CD4-positive, alpha-beta T cell treated with Interleukin-21 for 1 hour (primary cell): ENCODE measurements at regions not wholly inside any gene's neighbourhood (a gene's known extent, or its start where the extent isn't known, plus 50 kb on each side); places are given as distances from the start of the nearest gene placed in this dataset.

ENCODE experiments used
- DNase-seq: peaks from one replicate; pipeline ENCODE4 v3.0.0-alpha.2; 2020

DNA sequence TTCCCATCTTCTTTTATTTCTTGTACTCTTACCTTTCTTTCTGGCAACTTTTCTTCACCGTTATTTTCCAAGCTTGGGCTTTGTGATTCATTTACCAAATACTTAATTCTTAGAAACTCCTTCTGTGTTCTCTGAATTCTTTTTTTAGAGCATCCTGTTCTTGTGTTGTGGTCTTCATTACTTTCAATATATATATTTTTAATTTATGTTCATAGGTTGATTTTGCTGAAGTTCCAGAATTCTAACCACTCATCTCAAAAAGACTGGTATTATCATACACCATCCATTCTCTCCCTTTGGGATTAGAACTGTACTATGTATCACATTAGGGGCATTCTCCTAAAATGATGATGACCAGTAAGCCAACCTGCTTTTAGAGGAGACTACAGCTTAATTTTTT, 362.3 kb upstream of the CBLB start:
- no peak for DNase-seq

- DNase-seq: no peak
These were observed 364.1 kb upstream of the CBLB start for GRCh38 chr3:106232956-106233355.

- no peak for DNase-seq
These were observed 370.4 kb upstream of the CBLB start for GRCh38 chr3:106239195-106239697.

DNA sequence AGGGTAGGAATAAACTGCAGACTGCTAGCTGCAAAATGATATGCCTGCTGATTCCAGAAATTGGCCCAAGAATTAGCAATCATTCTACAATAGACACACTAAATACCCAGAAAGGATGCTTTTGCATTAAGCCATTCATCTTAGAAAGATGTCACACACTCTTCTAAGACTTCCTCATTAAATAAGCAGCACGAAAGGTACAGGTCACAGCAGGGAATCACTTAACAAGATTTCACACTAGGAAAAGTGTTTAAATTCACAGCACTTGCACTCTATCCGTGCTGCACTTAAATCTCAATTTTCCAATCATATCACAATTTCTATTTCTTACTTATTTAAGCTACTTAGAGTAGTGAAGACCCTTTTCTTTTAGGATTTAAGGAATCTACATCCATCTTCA, 372.8 kb upstream of the CBLB start:
- no peak for DNase-seq

- DNase-seq: no peak
These were observed 374.0 kb upstream of the CBLB start for GRCh38 chr3:106242781-106243180.

DNA sequence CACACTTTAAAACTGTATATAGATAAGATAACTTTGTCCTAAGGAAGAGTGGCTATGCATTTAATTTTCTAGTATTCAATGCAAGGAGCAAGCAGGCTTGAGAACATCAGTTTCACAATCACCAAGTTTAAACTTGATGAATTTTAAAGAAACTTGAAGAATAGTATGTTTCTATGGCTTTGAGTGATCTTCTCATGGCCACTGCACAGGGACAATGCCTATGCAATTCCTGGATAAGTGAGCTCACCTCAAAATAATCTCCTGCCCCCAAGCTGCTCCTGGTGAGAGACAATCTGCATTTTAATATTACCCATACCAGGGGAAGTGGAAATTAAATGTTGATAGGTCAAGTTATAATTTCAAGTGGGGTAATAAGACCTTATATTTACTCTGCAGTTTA, 376.6 kb upstream of the CBLB start:
- DNase-seq: no peak

DNA sequence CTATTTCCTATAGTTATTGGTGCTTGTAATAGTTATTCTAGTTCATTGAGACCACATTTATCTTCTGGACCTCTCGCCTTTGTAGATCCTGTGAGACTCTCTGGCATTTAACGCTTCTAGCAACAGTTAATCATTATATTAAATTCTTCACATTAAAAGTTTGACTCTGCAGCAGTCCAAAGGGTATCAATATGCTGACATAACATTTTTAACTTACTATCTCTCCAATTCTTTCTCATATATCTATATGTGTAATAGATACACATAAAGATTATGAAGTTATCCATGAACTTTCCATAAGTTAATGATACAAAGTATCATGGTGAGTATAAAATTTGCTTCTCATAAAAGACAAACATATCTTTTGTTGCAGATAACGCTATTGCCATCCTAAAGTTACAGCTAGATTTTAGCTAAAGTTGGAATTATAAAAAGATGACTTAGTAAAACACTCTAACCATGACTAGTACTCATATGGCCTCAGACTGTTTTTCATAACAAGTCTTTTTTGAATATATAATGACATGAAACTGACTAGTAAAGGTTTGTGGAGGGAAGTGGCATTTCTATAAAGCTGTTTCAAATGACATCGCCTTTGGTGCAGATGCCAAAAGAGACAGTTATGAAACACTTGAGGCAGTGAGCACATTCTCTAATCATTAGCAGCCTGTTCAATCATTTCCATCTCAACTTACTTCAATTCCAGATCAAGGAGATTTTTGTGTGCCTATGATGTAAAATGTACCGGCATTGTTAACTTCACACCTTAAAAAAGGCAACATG, 379.3 kb upstream of the CBLB start:
- no peak for DNase-seq

- no peak for DNase-seq
These were observed 380.3 kb upstream of the CBLB start for GRCh38 chr3:106249159-106249558.

- no peak for DNase-seq
These were observed 381.2 kb upstream of the CBLB start for GRCh38 chr3:106249981-106250380.

DNA sequence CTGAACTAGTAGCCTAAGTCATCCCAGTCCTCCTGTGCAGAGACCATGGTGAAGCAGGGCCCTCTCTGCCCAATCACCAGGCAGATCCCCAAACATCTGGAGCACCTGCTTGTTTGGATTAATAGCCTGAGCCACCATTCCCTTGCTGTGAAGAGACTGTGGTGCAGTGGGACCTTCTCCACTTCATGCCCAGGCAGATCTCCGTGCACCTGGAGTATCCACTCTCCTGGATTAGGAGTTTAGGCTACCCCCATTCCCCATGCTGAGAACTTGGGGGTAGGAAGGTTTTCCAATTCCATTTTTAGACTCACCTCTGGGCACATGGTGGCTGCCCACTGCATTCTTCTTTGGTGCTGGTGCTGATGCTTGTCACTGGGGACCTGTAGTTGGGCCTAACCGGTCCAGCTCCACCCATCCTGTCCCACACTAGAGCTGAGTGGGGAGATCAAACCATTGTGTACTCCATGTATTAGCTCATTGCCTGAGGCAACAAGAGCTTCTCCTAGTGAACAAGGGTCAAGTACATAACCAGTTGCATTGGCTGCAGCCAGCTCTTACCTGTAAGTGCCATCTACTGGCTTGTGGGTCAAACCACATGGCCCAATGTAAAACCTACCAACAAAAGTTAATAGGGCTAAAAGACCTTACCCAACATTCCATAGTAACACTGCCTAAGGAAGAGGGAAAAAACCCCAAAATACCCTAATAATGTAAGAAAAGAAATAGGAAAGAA, 382.5 kb upstream of the CBLB start:
- DNase-seq: no peak

DNA sequence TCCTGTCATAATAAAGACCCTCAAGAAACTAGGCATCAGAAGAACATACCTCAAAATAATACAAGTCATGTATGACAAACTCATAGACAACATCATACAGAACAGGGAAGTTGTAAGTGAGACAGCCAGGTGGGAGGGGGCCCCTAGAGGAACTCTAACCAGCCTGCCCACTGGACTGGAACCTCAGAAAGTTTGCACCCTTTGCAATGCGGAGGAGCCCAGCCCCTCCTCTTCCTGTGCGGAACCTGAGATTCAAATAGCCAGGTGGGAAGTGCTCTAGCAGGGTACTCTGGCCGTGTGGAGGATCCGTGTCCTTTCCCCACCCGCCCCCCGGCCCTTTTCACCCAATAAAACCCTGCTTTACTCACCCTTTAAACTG, 387.0 kb upstream of the CBLB start:
- no peak for DNase-seq

DNA sequence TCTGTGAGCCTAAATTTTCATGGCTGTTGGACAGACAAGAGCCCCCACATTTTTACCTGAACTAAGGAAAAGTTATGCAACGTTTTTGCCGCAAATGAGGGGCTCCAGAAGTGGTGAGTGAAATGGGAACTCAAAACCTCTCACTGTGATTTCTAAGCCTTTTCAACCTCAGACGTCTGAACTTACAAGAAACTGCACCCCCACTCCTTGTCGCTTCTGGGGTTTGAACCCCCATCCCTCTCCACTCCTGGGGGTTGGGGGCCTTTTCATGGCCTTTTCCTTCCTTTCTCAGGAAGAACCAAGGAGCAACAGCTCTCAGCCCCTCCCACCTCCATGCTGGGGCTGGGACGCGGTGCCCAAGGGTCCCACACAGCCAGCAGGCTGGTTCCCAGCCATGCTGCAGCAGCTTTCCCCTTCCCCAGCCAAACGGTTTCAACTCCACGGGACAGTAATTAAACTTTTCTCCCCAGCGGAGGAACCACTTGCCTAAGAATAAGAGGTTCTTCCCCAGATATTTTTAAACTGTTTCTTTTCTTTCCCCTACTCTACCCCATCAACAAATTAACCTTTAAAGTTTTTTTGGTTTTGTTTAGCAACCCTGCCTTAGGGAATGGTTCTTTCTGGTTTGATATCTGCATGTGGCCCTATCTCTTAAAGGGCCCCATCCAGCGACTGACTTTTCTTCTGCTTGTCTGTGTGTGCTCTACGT, 387.6 kb upstream of the CBLB start:
- DNase-seq: no peak

- no peak for DNase-seq
These were observed 388.4 kb upstream of the CBLB start for GRCh38 chr3:106257172-106257571.

GRCh38 chr3:106261396-106261795, 392.6 kb upstream of the CBLB start:
- DNase-seq: no peak

- DNase-seq: no peak
These were observed 393.3 kb upstream of the CBLB start for GRCh38 chr3:106261915-106262683.

DNA sequence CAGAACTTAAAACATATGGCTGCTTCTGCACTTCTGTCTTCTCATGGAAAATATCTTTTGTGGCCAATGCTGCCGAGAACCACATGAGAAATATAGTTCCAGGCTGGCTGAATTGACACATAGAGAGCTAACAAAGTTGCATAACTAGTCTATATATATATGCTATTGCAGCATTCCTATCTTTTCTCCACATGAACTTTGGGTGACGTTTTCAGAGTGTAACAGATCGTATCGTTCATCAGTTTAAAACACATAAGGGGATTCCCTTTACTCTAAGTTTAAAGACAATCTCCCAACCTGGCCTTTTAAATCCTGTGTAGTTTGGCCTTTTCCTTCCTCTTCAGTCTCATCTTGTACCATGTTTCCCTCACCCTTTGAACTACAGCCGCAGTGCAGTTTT, 394.2 kb upstream of the CBLB start:
- no peak for DNase-seq

DNA sequence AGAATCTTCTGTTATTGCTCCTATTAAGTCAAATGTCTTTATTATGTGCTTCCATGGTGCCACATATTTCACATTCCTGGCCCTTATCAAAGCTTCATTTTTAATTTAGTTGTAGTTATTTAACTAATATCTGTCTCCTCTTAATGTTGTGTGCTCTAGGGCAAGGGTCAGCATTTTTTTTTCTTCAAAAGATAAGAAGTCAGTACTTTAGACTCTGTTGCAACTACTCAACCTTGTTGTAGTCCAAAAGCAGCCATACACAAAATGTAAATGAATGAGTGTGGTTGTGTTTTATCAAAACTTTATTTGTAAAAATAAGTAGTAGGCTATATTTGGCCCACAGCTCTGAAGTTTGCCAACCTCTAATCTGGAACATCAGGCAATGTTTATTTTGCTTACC, 394.7 kb upstream of the CBLB start:
- no peak for DNase-seq

GRCh38 chr3:106265704-106266103, 396.9 kb upstream of the CBLB start:
- no peak for DNase-seq

- DNase-seq: no peak
These were observed 399.9 kb upstream of the CBLB start for GRCh38 chr3:106268696-106269095.

DNA sequence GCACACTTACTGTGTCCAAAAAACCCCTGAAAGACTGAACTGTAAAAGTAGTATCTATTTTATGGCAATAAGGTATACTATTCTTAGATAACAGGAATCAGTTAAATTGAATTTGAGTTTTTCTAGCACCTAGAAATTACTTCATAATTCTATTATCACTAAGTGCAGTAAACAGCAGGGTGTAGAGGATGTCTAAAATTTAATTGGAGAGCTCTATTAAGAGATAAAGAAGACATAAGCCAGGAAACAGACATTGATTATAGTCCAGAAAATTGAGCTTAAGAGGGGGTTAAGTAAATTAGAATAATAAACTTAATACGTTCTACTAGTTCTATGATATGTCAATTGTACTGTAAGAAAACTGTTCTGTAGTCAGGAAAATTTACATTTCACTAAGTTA, 403.5 kb upstream of the CBLB start:
- no peak for DNase-seq

GRCh38 chr3:106275592-106275991, 406.8 kb upstream of the CBLB start:
- DNase-seq: no peak

- no peak for DNase-seq
These were observed 407.3 kb upstream of the CBLB start for GRCh38 chr3:106276151-106276550.
